ENCODE measurements at regions not wholly inside any gene's neighbourhood (a gene's known extent, or its start where the extent isn't known, plus 50 kb on each side); places are given as distances from the start of the nearest gene placed in this dataset.

GRCh38 chr2:205865056-205865455 is 182.8 kb downstream of the NRP2 start:
- TF ChIP-seq, protein P1, sequence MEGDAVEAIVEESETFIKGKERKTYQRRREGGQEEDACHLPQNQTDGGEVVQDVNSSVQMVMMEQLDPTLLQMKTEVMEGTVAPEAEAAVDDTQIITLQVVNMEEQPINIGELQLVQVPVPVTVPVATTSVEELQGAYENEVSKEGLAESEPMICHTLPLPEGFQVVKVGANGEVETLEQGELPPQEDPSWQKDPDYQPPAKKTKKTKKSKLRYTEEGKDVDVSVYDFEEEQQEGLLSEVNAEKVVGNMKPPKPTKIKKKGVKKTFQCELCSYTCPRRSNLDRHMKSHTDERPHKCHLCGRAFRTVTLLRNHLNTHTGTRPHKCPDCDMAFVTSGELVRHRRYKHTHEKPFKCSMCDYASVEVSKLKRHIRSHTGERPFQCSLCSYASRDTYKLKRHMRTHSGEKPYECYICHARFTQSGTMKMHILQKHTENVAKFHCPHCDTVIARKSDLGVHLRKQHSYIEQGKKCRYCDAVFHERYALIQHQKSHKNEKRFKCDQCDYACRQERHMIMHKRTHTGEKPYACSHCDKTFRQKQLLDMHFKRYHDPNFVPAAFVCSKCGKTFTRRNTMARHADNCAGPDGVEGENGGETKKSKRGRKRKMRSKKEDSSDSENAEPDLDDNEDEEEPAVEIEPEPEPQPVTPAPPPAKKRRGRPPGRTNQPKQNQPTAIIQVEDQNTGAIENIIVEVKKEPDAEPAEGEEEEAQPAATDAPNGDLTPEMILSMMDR (IDR thresholded peaks at IDR 0.05): no peak
- no peak for TF ChIP-seq POLR2A (IDR thresholded peaks at IDR 0.05)
